Epithelial cell of prostate (primary cell): ENCODE measurements at regions not wholly inside any gene's neighbourhood (a gene's known extent, or its start where the extent isn't known, plus 50 kb on each side); places are given as distances from the start of the nearest gene placed in this dataset.
"Not testable (repeated sequence)": the region's sequence is repeated elsewhere in the genome, so short reads cannot be mapped to it uniquely, and the experiment has no call there.

ENCODE experiments used
- DNase-seq: peaks from one replicate; pipeline ENCODE4 v3.0.0-alpha.2; 2011; ENCODE audit warnings: low read depth, low spot score
- H3K27ac ChIP-seq: fragments of 450-650 bp; 2 replicates; pipeline ENCODE4 v1.5.1; 2017; ENCODE audit warnings: mild to moderate bottlenecking

- H3K27ac ChIP-seq = no peak overlapping the region
- DNase-seq = no peak
These were observed 498.2 kb upstream of the NR5A2 start for GRCh38 chr1:199529324-199529723.

- not testable (repeated sequence) for DNase-seq, H3K27ac ChIP-seq
These were observed 494.1 kb upstream of the NR5A2 start for GRCh38 chr1:199533361-199533760.

GRCh38 chr1:199545780-199546179 is 481.7 kb upstream of the NR5A2 start:
- H3K27ac ChIP-seq = peak overlapping the region; percentile 61
- DNase-seq = peak; percentile 66

GRCh38 chr1:199546323-199546722 is 481.2 kb upstream of the NR5A2 start:
- peak overlapping the region; percentile 61 for H3K27ac ChIP-seq
- peak; percentile 24 for DNase-seq

- no peak for DNase-seq
These were observed 478.1 kb upstream of the NR5A2 start for GRCh38 chr1:199549421-199549820.

GRCh38 chr1:199550199-199551065 is 477.1 kb upstream of the NR5A2 start:
- no peak for DNase-seq
- H3K27ac ChIP-seq = no peak overlapping the region

More at GRCh38 chr1:199549421-199549820, 478.1 kb upstream of the NR5A2 start:
- H3K27ac ChIP-seq = no peak overlapping the region

GRCh38 chr1:199551967-199552565 is 475.4 kb upstream of the NR5A2 start:
- H3K27ac ChIP-seq = no peak overlapping the region
- DNase-seq = no peak

- DNase-seq = no peak
- H3K27ac ChIP-seq = no peak overlapping the region
These were observed 474.4 kb upstream of the NR5A2 start for GRCh38 chr1:199553104-199553503.

- DNase-seq = no peak
- no peak overlapping the region for H3K27ac ChIP-seq
These were observed 466.2 kb upstream of the NR5A2 start for GRCh38 chr1:199561334-199561733.

- no peak for DNase-seq
- no peak overlapping the region for H3K27ac ChIP-seq
These were observed 454.5 kb upstream of the NR5A2 start for GRCh38 chr1:199573047-199573446.

- no peak overlapping the region for H3K27ac ChIP-seq
- DNase-seq = no peak
These were observed 452.6 kb upstream of the NR5A2 start for GRCh38 chr1:199574950-199575349.

GRCh38 chr1:199580300-199580699 is 447.2 kb upstream of the NR5A2 start:
- DNase-seq = no peak
- H3K27ac ChIP-seq = no peak overlapping the region

GRCh38 chr1:199585392-199585791 is 442.1 kb upstream of the NR5A2 start:
- no peak overlapping the region for H3K27ac ChIP-seq
- peak; percentile 22 for DNase-seq

- H3K27ac ChIP-seq = no peak overlapping the region
- DNase-seq = no peak
These were observed 436.8 kb upstream of the NR5A2 start for GRCh38 chr1:199590708-199591107.

- H3K27ac ChIP-seq = no peak overlapping the region
- DNase-seq = no peak
These were observed 436.0 kb upstream of the NR5A2 start for GRCh38 chr1:199591468-199591867.

GRCh38 chr1:199593475-199593874 is 434.0 kb upstream of the NR5A2 start:
- no peak overlapping the region for H3K27ac ChIP-seq
- no peak for DNase-seq

GRCh38 chr1:199596448-199596847 is 431.1 kb upstream of the NR5A2 start:
- not testable (repeated sequence) for H3K27ac ChIP-seq, DNase-seq

GRCh38 chr1:199597152-199597551 is 430.4 kb upstream of the NR5A2 start:
- DNase-seq = no peak
- no peak overlapping the region for H3K27ac ChIP-seq

- DNase-seq = no peak
- no peak overlapping the region for H3K27ac ChIP-seq
These were observed 419.1 kb upstream of the NR5A2 start for GRCh38 chr1:199608414-199608813.

GRCh38 chr1:199612976-199613774 is 414.3 kb upstream of the NR5A2 start:
- H3K27ac ChIP-seq = no peak overlapping the region
- DNase-seq = no peak

- no peak overlapping the region for H3K27ac ChIP-seq
- DNase-seq = no peak
These were observed 410.6 kb upstream of the NR5A2 start for GRCh38 chr1:199616947-199617346.
